K562 (cell line): ENCODE measurements at regions not wholly inside any gene's neighbourhood (a gene's known extent, or its start where the extent isn't known, plus 50 kb on each side); places are given as distances from the start of the nearest gene placed in this dataset.

Experiments used
- ATAC-seq: fragments of 200-7000 bp; cut with Tn5 transposase; 3 replicates; pipeline ENCODE4 v1.9.1; 2020; ENCODE audit warnings: moderate library complexity
- BruUV-seq: library from RNA; stranded (reverse); fragments of 400-500 nt; replicated peaks from 2 replicates; lab custom pipeline; 2021; lab: Mats Ljungman, UMichigan
- CTCF ChIA-PET: fragments of 300-600 bp; formaldehyde crosslinking; extraction: SDS; loops from one replicate; lab custom pipeline; 2021; ENCODE audit warnings: low intra/inter-chr PET ratio; lab: Yijun Ruan, JAX
- POLR2A ChIA-PET: fragments of 300-600, 350-650 bp; sonication (Branson Sonifier 250); formaldehyde crosslinking; extraction: SDS; loops from one replicate; lab custom pipeline; 2021; ENCODE audit warnings: antibody characterized with exemption, inconsistent platforms; lab: Yijun Ruan, JAX
- DNase-seq, 4 experiments: peaks; one replicate each; pipeline versions ENCODE4 v3.0.0 to v3.0.0-alpha.2; 2011 to 2018; ENCODE audit warnings: low spot score in 3 of 4, mixed read lengths in 3 of 4; ENCODE audit errors: extremely low read depth in 1 of 4
- FAIRE-seq: peaks from 2 replicates; lab custom pipeline; 2011; peaks lifted over from hg19 to GRCh38; lab: Jason Lieb, UNC
- H2AFZ ChIP-seq: 2 replicates; pipeline ENCODE4 v1.6.0; 2011; ENCODE audit warnings: low read depth, low read length, control low read depth, inconsistent platforms
- H3K27ac ChIP-seq: fragments of 200-600 bp; 3 replicates; pipeline ENCODE4 v1.8.0; 2011; ENCODE audit warnings: low read depth, mild to moderate bottlenecking, control low read depth, inconsistent platforms, low read length, moderate library complexity, mixed read lengths; ENCODE audit errors: extremely low read depth
- H3K27me3 ChIP-seq, 2 experiments: fragments of 300-600 bp in 1 of 2; 2 replicates in 1 of 2; 3 replicates in 1 of 2; pipeline versions ENCODE4 v1.6.0 to v1.8.0; 2011; ENCODE audit warnings: inconsistent platforms in 2 of 2, low read length in 2 of 2, mild to moderate bottlenecking in 1 of 2, mixed read lengths in 1 of 2, moderate library complexity in 1 of 2; ENCODE audit not compliant: control insufficient read depth in 2 of 2, insufficient read depth in 2 of 2
- H3K36me3 ChIP-seq: fragments of 300-600 bp; 3 replicates; pipeline ENCODE4 v1.8.0; 2011; ENCODE audit warnings: mild to moderate bottlenecking, low read length, inconsistent platforms; ENCODE audit not compliant: control insufficient read depth, insufficient read depth
- H3K4me1 ChIP-seq, 2 experiments: fragments of 200-600 bp in 1 of 2; replicated peaks in 1 of 2; 2 replicates in 1 of 2; 3 replicates in 1 of 2; pipeline versions ENCODE4 v1.5.1 to v1.8.0; 2011; ENCODE audit warnings: inconsistent platforms in 2 of 2, low read length in 2 of 2, mild to moderate bottlenecking in 1 of 2, mixed read lengths in 1 of 2, moderate library complexity in 1 of 2; ENCODE audit not compliant: control insufficient read depth in 2 of 2, insufficient read depth in 2 of 2
- H3K4me2 ChIP-seq: 2 replicates; pipeline ENCODE4 v1.6.1; 2011; ENCODE audit warnings: low read length, control low read depth, inconsistent platforms, mixed read lengths; ENCODE audit not compliant: insufficient read depth
- H3K4me3 ChIP-seq: fragments of 200-600 bp; sonication (generic), shearing (Covaris generic); 2 replicates; pipeline ENCODE4 v1.5.1; 2016; ENCODE audit warnings: control low read depth, inconsistent platforms
- H3K79me2 ChIP-seq: fragments of 200-600 bp; 3 replicates; pipeline ENCODE4 v1.8.0; 2011; ENCODE audit warnings: low read length, inconsistent platforms; ENCODE audit not compliant: control insufficient read depth, insufficient read depth
- H3K9ac ChIP-seq, 2 experiments: 2 replicates each; pipeline versions ENCODE4 v1.6.0 to v1.6.1; 2011; ENCODE audit warnings: low read depth in 2 of 2, low read length in 2 of 2, control low read depth in 1 of 2, inconsistent platforms in 1 of 2, mild to moderate bottlenecking in 1 of 2, mixed read lengths in 1 of 2; ENCODE audit not compliant: insufficient read depth in 1 of 2
- H3K9me1 ChIP-seq: one replicate; pipeline ENCODE4 v1.6.0; 2011; ENCODE audit warnings: inconsistent platforms, mild to moderate bottlenecking, low read length, moderate library complexity; ENCODE audit not compliant: control insufficient read depth, insufficient read depth
- H3K9me3 ChIP-seq: replicated peaks from 2 replicates; pipeline ENCODE4 v1.5.1; 2011; ENCODE audit warnings: low read depth, low read length, inconsistent platforms; ENCODE audit not compliant: control insufficient read depth, insufficient read depth
- H4K20me1 ChIP-seq: replicated peaks from 2 replicates; pipeline ENCODE4 v1.6.1; 2011; ENCODE audit warnings: low read length, inconsistent platforms, mixed read lengths; ENCODE audit not compliant: control insufficient read depth, insufficient read depth
- ARHGAP35 ChIP-seq: fragments of 450-650 bp; IDR thresholded peaks from 2 replicates; pipeline ENCODE4 v1.6.1; 2018; ENCODE audit not compliant: partially characterized antibody
- ATF4 ChIP-seq: fragments of 450-650 bp; formaldehyde crosslinking; IDR thresholded peaks from 2 replicates; pipeline ENCODE4 v1.4.0; 2022; ENCODE audit warnings: mild to moderate bottlenecking, moderate library complexity
- FOXP1 ChIP-seq: sonication (generic); formaldehyde crosslinking; IDR thresholded peaks from 2 replicates; pipeline ENCODE4 v1.8.0; 2022; ENCODE audit warnings: mild to moderate bottlenecking, missing genetic modification reagents
- MED1 ChIP-seq: sonication (generic); formaldehyde crosslinking; IDR thresholded peaks from 2 replicates; pipeline ENCODE4 v1.8.1; 2023; ENCODE audit warnings: missing genetic modification reagents, borderline replicate concordance
- NFE2 ChIP-seq: IDR thresholded peaks from 2 replicates; pipeline ENCODE4 v1.6.1; 2014; ENCODE audit warnings: antibody characterized with exemption, low read depth
- POLR2B ChIP-seq: fragments of 450-650 bp; IDR thresholded peaks from 2 replicates; pipeline ENCODE4 v1.6.1; 2018; ENCODE audit warnings: low read depth; ENCODE audit not compliant: partially characterized antibody
- POLR2G ChIP-seq: fragments of 200-400 bp; formaldehyde crosslinking; IDR thresholded peaks from 2 replicates; pipeline ENCODE4 v1.6.1; 2017; ENCODE audit warnings: low read depth, mild to moderate bottlenecking, antibody characterized with exemption, low read length, moderate library complexity
- ZNF717 ChIP-seq: fragments of 250-450 bp; sonication (Bioruptor Pico); IDR thresholded peaks from 2 replicates; pipeline ENCODE4 v1.5.0; 2021
- in situ Hi-C: fragments of 300-500 bp; cut with MboI; formaldehyde crosslinking; loops from 4 replicates; pipeline ENCODE4 v1.15.0; 2018; ENCODE audit warnings: inconsistent platforms, mixed read lengths
- intact Hi-C: fragments of 100-400 bp; cut with micrococcal nuclease; formaldehyde crosslinking; loops from 2 replicates; pipeline ENCODE4 v1.14.2; 2022
- TF ChIP-seq, protein P1 (sequence below): IDR thresholded peaks from 2 replicates; pipeline ENCODE4 v1.6.1; 2016; ENCODE audit warnings: missing genetic modification characterization, missing compliant biosample characterization
- TF ChIP-seq, protein P2 (sequence below): fragments of 250-450 bp; sonication (Bioruptor Pico); IDR thresholded peaks from 2 replicates; pipeline ENCODE4 v1.5.0; 2022; ENCODE audit warnings: mild to moderate bottlenecking

GRCh38 chr14:22098435-22098834 lies 424.8 kb upstream of the OR4E1 start:
- intact Hi-C loops: no loop called here
- H3K79me2 ChIP-seq: no peaks in the 10 kb centered on the region
- H3K9me3 ChIP-seq: no peaks in the 10 kb centered on the region
- no peaks in the 10 kb centered on the region for H3K4me1 ChIP-seq
- ATAC-seq (no peak), DNase-seq (no peak), FAIRE-seq (no peak)
- H3K4me2 ChIP-seq: no peak overlapping the region
- CTCF ChIA-PET: no interaction called here
- TF ChIP-seq ZNF717 (no peak), POLR2B (no peak), ATF4 (CRISPR knock-in tag) (no peak), FOXP1 (no peak), NFE2 (no peak), MED1 (CRISPR knock-in tag) (no peak), POLR2G (no peak), ARHGAP35 (no peak)
- TF ChIP-seq, protein P1, sequence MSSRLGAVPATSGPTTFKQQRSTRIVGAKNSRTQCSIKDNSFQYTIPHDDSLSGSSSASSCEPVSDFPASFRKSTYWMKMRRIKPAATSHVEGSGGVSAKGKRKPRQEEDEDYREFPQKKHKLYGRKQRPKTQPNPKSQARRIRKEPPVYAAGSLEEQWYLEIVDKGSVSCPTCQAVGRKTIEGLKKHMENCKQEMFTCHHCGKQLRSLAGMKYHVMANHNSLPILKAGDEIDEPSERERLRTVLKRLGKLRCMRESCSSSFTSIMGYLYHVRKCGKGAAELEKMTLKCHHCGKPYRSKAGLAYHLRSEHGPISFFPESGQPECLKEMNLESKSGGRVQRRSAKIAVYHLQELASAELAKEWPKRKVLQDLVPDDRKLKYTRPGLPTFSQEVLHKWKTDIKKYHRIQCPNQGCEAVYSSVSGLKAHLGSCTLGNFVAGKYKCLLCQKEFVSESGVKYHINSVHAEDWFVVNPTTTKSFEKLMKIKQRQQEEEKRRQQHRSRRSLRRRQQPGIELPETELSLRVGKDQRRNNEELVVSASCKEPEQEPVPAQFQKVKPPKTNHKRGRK (tag): no peak
- TF ChIP-seq, protein P2, sequence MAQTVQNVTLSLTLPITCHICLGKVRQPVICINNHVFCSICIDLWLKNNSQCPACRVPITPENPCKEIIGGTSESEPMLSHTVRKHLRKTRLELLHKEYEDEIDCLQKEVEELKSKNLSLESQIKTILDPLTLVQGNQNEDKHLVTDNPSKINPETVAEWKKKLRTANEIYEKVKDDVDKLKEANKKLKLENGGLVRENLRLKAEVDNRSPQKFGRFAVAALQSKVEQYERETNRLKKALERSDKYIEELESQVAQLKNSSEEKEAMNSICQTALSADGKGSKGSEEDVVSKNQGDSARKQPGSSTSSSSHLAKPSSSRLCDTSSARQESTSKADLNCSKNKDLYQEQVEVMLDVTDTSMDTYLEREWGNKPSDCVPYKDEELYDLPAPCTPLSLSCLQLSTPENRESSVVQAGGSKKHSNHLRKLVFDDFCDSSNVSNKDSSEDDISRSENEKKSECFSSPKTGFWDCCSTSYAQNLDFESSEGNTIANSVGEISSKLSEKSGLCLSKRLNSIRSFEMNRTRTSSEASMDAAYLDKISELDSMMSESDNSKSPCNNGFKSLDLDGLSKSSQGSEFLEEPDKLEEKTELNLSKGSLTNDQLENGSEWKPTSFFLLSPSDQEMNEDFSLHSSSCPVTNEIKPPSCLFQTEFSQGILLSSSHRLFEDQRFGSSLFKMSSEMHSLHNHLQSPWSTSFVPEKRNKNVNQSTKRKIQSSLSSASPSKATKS (CRISPR knock-in tag): no peak
- in situ Hi-C loops: no loop called here
- no peaks in the 10 kb centered on the region for H3K27me3 ChIP-seq
- no peak overlapping the region for H2AFZ ChIP-seq
- no peak overlapping the region for H3K27ac ChIP-seq
- no peaks in the 10 kb centered on the region for H3K9me1 ChIP-seq
- POLR2A ChIA-PET: no interaction called here
- no TSS peak for BruUV-seq
- no peaks in the 10 kb centered on the region for H4K20me1 ChIP-seq
- no peak overlapping the region for H3K4me3 ChIP-seq
- H3K36me3 ChIP-seq: no peaks in the 10 kb centered on the region
- H3K9ac ChIP-seq: no peak overlapping the region
